Natural killer cell treated with Interleukin-12 subunit alpha and Interleukin-12 subunit beta and Interleukin-15 and Interleukin-18, amount 100 ng/mL, for 72 hours (primary cell): ENCODE measurements at regions not wholly inside any gene's neighbourhood (a gene's known extent, or its start where the extent isn't known, plus 50 kb on each side); places are given as distances from the start of the nearest gene placed in this dataset.
A peak's percentile ranks its signal among the peaks of the same experiment; 100 is the strongest.

Experiments
- ATAC-seq, 2 donors: fragments of 150-1000 bp; cut with Tn5 transposase in 1 of 2; sonication (Bioruptor Pico), chemical (Tn5 transposase) in 1 of 2; 2 replicates each; pipeline ENCODE4 v1.10.0; 2021
- DNase-seq: peaks from one replicate; pipeline ENCODE4 v3.0.0; 2022; ENCODE audit warnings: low spot score
- H3K27ac Mint-ChIP-seq, 2 donors: 1 replicate in 1 of 2; 2 replicates in 1 of 2; pipeline ENCODE4 v1.8.0; 2022; ENCODE audit warnings: mixed read lengths in 2 of 2, mild to moderate bottlenecking in 1 of 2, moderate library complexity in 1 of 2
- H3K27me3 Mint-ChIP-seq, 2 donors: 1 replicate in 1 of 2; 2 replicates in 1 of 2; pipeline ENCODE4 v1.8.0; 2022; ENCODE audit warnings: mixed read lengths in 2 of 2
- H3K36me3 Mint-ChIP-seq: one replicate; pipeline ENCODE4 v1.8.0; 2022; ENCODE audit warnings: mixed read lengths
- H3K4me1 Mint-ChIP-seq, 2 donors: 1 replicate in 1 of 2; 2 replicates in 1 of 2; pipeline ENCODE4 v1.8.0; 2022; ENCODE audit warnings: low read depth in 2 of 2, mixed read lengths in 2 of 2, mild to moderate bottlenecking in 1 of 2
- H3K4me3 Mint-ChIP-seq: one replicate; pipeline ENCODE4 v1.8.0; 2022; ENCODE audit warnings: mixed read lengths
- H3K9me3 Mint-ChIP-seq: 2 replicates; pipeline ENCODE4 v1.8.0; 2022; ENCODE audit warnings: mixed read lengths

- ATAC-seq (no peak), DNase-seq (no peak)
- Mint-ChIP-seq H3K27ac (no peak overlapping the region), H3K9me3 (no peaks in the 10 kb centered on the region), H3K27me3 (no peaks in the 10 kb centered on the region), H3K4me3 (no peak overlapping the region), H3K36me3 (no peaks in the 10 kb centered on the region), H3K4me1 (peaks cover 14 to 19% of the 10 kb centered on the region in 2 donors)
Observed at GRCh38 chr1:168427051-168427450, 116.7 kb downstream of the XCL2 start.

GRCh38 chr1:168424281-168424680 is 119.5 kb downstream of the XCL2 start:
- Mint-ChIP-seq H3K36me3 (no peaks in the 10 kb centered on the region), H3K4me3 (no peak overlapping the region), H3K4me1 (peaks cover 24 to 27% of the 10 kb centered on the region in 2 donors), H3K9me3 (no peaks in the 10 kb centered on the region), H3K27me3 (no peaks in the 10 kb centered on the region), H3K27ac (no peak overlapping the region)
- ATAC-seq (no peak), DNase-seq (no peak)

- Mint-ChIP-seq H3K27me3 (no peaks in the 10 kb centered on the region), H3K4me3 (peak overlapping the region; percentile 20), H3K9me3 (no peaks in the 10 kb centered on the region), H3K4me1 (peaks cover 24 to 27% of the 10 kb centered on the region in 2 donors), H3K36me3 (no peaks in the 10 kb centered on the region), H3K27ac (peak overlapping the region; percentile 42 to 70)
- no peak for DNase-seq
- ATAC-seq, result no peak
Observed at GRCh38 chr1:168422203-168422847, 121.5 kb downstream of the XCL2 start.

GRCh38 chr1:168421399-168422004 is 122.3 kb downstream of the XCL2 start:
- H3K36me3 Mint-ChIP-seq, result no peaks in the 10 kb centered on the region
- DNase-seq (no peak), ATAC-seq (peak; percentile 85 to 92)
- H3K4me1 Mint-ChIP-seq, result peaks cover 24 to 30% of the 10 kb centered on the region in 2 donors
- H3K9me3 Mint-ChIP-seq, result no peaks in the 10 kb centered on the region
- peak overlapping the region; percentile 57 for H3K4me3 Mint-ChIP-seq
- peak overlapping the region; percentile 42 to 70 for H3K27ac Mint-ChIP-seq
- H3K27me3 Mint-ChIP-seq, result no peaks in the 10 kb centered on the region

- Mint-ChIP-seq H3K36me3 (no peaks in the 10 kb centered on the region), H3K4me1 (peaks cover 27 to 36% of the 10 kb centered on the region in 2 donors), H3K4me3 (no peak overlapping the region), H3K27ac (peak overlapping the region; percentile 22 to 70), H3K9me3 (no peaks in the 10 kb centered on the region), H3K27me3 (peaks cover 0 to 3% of the 10 kb centered on the region in 2 donors)
- no peak for ATAC-seq
- DNase-seq, result no peak
Observed at GRCh38 chr1:168420177-168420576, 123.6 kb downstream of the XCL2 start.

GRCh38 chr1:168419736-168420135 is 124.1 kb downstream of the XCL2 start:
- Mint-ChIP-seq H3K27ac (peak overlapping the region in 1 of 2 donors; percentile 22), H3K27me3 (peaks cover 0 to 3% of the 10 kb centered on the region in 2 donors)

GRCh38 chr1:168416220-168416619 is 127.6 kb downstream of the XCL2 start:
- no peaks in the 10 kb centered on the region for H3K36me3 Mint-ChIP-seq
- peaks cover 0 to 3% of the 10 kb centered on the region in 2 donors for H3K27me3 Mint-ChIP-seq
- no peaks in the 10 kb centered on the region for H3K9me3 Mint-ChIP-seq
- H3K27ac Mint-ChIP-seq, result no peak overlapping the region
- no peak for DNase-seq
- H3K4me1 Mint-ChIP-seq, result peaks cover 20 to 22% of the 10 kb centered on the region in 2 donors
- no peak overlapping the region for H3K4me3 Mint-ChIP-seq
- ATAC-seq, result no peak

More at GRCh38 chr1:168419736-168420135, 124.1 kb downstream of the XCL2 start:
- no peak for ATAC-seq
- Mint-ChIP-seq H3K9me3 (no peaks in the 10 kb centered on the region), H3K4me3 (no peak overlapping the region), H3K4me1 (peaks cover 27 to 36% of the 10 kb centered on the region in 2 donors), H3K36me3 (no peaks in the 10 kb centered on the region)
- DNase-seq, result no peak

- DNase-seq (no peak), ATAC-seq (no peak)
- Mint-ChIP-seq H3K4me1 (peaks cover 25 to 26% of the 10 kb centered on the region in 2 donors), H3K27ac (no peak overlapping the region), H3K4me3 (no peak overlapping the region), H3K9me3 (no peaks in the 10 kb centered on the region), H3K27me3 (peaks cover 0 to 3% of the 10 kb centered on the region in 2 donors), H3K36me3 (peaks cover 2% of the 10 kb centered on the region)
Observed at GRCh38 chr1:168414914-168415313, 128.9 kb downstream of the XCL2 start.

GRCh38 chr1:168410464-168410863 is 129.8 kb downstream of the TBX19 start:
- H3K27me3 Mint-ChIP-seq, result no peaks in the 10 kb centered on the region
- peak; percentile 48 to 56 for ATAC-seq
- no peaks in the 10 kb centered on the region for H3K9me3 Mint-ChIP-seq
- peaks cover 46 to 51% of the 10 kb centered on the region in 2 donors for H3K4me1 Mint-ChIP-seq
- H3K36me3 Mint-ChIP-seq, result peaks cover 5% of the 10 kb centered on the region
- peak overlapping the region; percentile 33 for H3K4me3 Mint-ChIP-seq
- H3K27ac Mint-ChIP-seq, result peak overlapping the region; percentile 75 to 93
- DNase-seq, result no peak

GRCh38 chr1:168408884-168409283 is 128.2 kb downstream of the TBX19 start:
- peak; percentile 70 for DNase-seq
- Mint-ChIP-seq H3K27ac (peak overlapping the region; percentile 61 to 93), H3K4me3 (peak overlapping the region; percentile 74), H3K27me3 (no peaks in the 10 kb centered on the region), H3K36me3 (peaks cover 5% of the 10 kb centered on the region), H3K9me3 (no peaks in the 10 kb centered on the region), H3K4me1 (peaks cover 46 to 51% of the 10 kb centered on the region in 2 donors)
- peak; percentile 90 to 91 for ATAC-seq

GRCh38 chr1:168408539-168408865 is 127.8 kb downstream of the TBX19 start:
- peak overlapping the region; percentile 61 to 93 for H3K27ac Mint-ChIP-seq
- no peaks in the 10 kb centered on the region for H3K9me3 Mint-ChIP-seq
- no peaks in the 10 kb centered on the region for H3K27me3 Mint-ChIP-seq
- no peak for DNase-seq
- H3K4me1 Mint-ChIP-seq, result peaks cover 46 to 50% of the 10 kb centered on the region in 2 donors
- peaks cover 5% of the 10 kb centered on the region for H3K36me3 Mint-ChIP-seq
- no peak for ATAC-seq
- H3K4me3 Mint-ChIP-seq, result peak overlapping the region; percentile 74

- Mint-ChIP-seq H3K27ac (peak overlapping the region; percentile 61 to 93), H3K36me3 (peaks cover 5% of the 10 kb centered on the region), H3K27me3 (no peaks in the 10 kb centered on the region), H3K4me3 (peak overlapping the region; percentile 59), H3K4me1 (peaks cover 41 to 45% of the 10 kb centered on the region in 2 donors), H3K9me3 (no peaks in the 10 kb centered on the region)
- DNase-seq, result no peak
- ATAC-seq, result no peak
Observed at GRCh38 chr1:168407832-168408538, 127.3 kb downstream of the TBX19 start.

- ATAC-seq (no peak), DNase-seq (no peak)
- H3K9me3 Mint-ChIP-seq, result no peaks in the 10 kb centered on the region
- H3K36me3 Mint-ChIP-seq, result peaks cover 5% of the 10 kb centered on the region
- peaks cover 0 to under 1% of the 10 kb centered on the region in 2 donors for H3K27me3 Mint-ChIP-seq
- no peak overlapping the region for H3K27ac Mint-ChIP-seq
- H3K4me3 Mint-ChIP-seq, result no peak overlapping the region
- peaks cover 38 to 41% of the 10 kb centered on the region in 2 donors for H3K4me1 Mint-ChIP-seq
Observed at GRCh38 chr1:168405906-168406549, 125.4 kb downstream of the TBX19 start.
